Keratinocyte (primary cell): ENCODE measurements at regions not wholly inside any gene's neighbourhood (a gene's known extent, or its start where the extent isn't known, plus 50 kb on each side); places are given as distances from the start of the nearest gene placed in this dataset.

Source experiments
- DNase-seq: peaks from one replicate; pipeline ENCODE4 v3.0.0-alpha.2; 2011; ENCODE audit warnings: low read depth, missing footprints, low spot score
- FAIRE-seq: peaks from 2 replicates; lab custom pipeline; 2011; peaks lifted over from hg19 to GRCh38; lab: Jason Lieb, UNC
- H2AFZ ChIP-seq: 2 replicates; pipeline ENCODE4 v1.6.0; 2012; ENCODE audit warnings: low read length, control low read depth, inconsistent platforms; ENCODE audit not compliant: control insufficient read depth
- H3K27ac ChIP-seq: 2 replicates; pipeline ENCODE4 v1.5.1; 2011; ENCODE audit warnings: low read length; ENCODE audit not compliant: control insufficient read depth, insufficient read depth
- H3K27me3 ChIP-seq: 3 replicates; pipeline ENCODE4 v1.6.0; 2011; ENCODE audit warnings: low read length; ENCODE audit not compliant: control insufficient read depth, insufficient read depth; ENCODE audit errors: extremely low read depth
- H3K36me3 ChIP-seq, 2 experiments: 2 replicates in 1 of 2; 3 replicates in 1 of 2; pipeline ENCODE4 v1.5.1; 2011; ENCODE audit warnings: low read length in 2 of 2, mild to moderate bottlenecking in 1 of 2; ENCODE audit not compliant: control insufficient read depth in 2 of 2, insufficient read depth in 2 of 2; ENCODE audit errors: extremely low read depth in 1 of 2
- H3K4me1 ChIP-seq: 3 replicates; pipeline ENCODE4 v1.5.1; 2011; ENCODE audit warnings: low read length; ENCODE audit not compliant: control insufficient read depth, insufficient read depth; ENCODE audit errors: extremely low read depth
- H3K4me2 ChIP-seq: 3 replicates; pipeline ENCODE4 v1.6.0; 2011; ENCODE audit warnings: low read depth, low read length; ENCODE audit not compliant: control insufficient read depth, insufficient read depth; ENCODE audit errors: extremely low read depth
- H3K4me3 ChIP-seq, 3 experiments: fragments of 200-600 bp in 1 of 3; sonication (generic) in 1 of 3; 2 replicates in 2 of 3; 3 replicates in 1 of 3; pipeline ENCODE4 v1.5.1; 2011 to 2016; ENCODE audit warnings: low read length in 3 of 3, mild to moderate bottlenecking in 3 of 3, control low read depth in 2 of 3, inconsistent platforms in 1 of 3, low read depth in 1 of 3, mixed read lengths in 1 of 3, mixed run types in 1 of 3, moderate library complexity in 1 of 3; ENCODE audit not compliant: control insufficient read depth in 2 of 3, insufficient read depth in 2 of 3; ENCODE audit errors: extremely low read depth in 1 of 3
- H3K79me2 ChIP-seq: 2 replicates; pipeline ENCODE4 v1.6.0; 2012; ENCODE audit warnings: low read length; ENCODE audit not compliant: control insufficient read depth, insufficient read depth
- H3K9ac ChIP-seq: 3 replicates; pipeline ENCODE4 v1.6.0; 2011; ENCODE audit warnings: low read length; ENCODE audit not compliant: control insufficient read depth, insufficient read depth; ENCODE audit errors: extremely low read depth
- H3K9me1 ChIP-seq: 3 replicates; pipeline ENCODE4 v1.6.0; 2011; ENCODE audit warnings: low read length; ENCODE audit not compliant: control insufficient read depth, insufficient read depth; ENCODE audit errors: extremely low read depth
- H3K9me3 ChIP-seq: 2 replicates; pipeline ENCODE4 v1.5.1; 2012; ENCODE audit warnings: low read depth, low read length; ENCODE audit not compliant: control insufficient read depth
- H4K20me1 ChIP-seq: 3 replicates; pipeline ENCODE4 v1.6.0; 2011; ENCODE audit warnings: low read length; ENCODE audit not compliant: control insufficient read depth, insufficient read depth; ENCODE audit errors: extremely low read depth
- EZH2 ChIP-seq: IDR thresholded peaks from one replicate; pipeline ENCODE4 v1.6.1; 2012; ENCODE audit warnings: inconsistent platforms, mild to moderate bottlenecking, low read length, moderate library complexity
- dilution Hi-C: fragments of 300-500 bp; cut with MboI; formaldehyde crosslinking; loops from one replicate; pipeline ENCODE4 v1.7.0; 2020; ENCODE audit warnings: low sequenced_read_pairs; ENCODE audit not compliant: extremely low pct_ligation_motif_present
- TF ChIP-seq, protein P1 (sequence below), 3 experiments: IDR thresholded peaks in 1 of 3; conservative IDR thresholded peaks in 1 of 3; optimal IDR thresholded peaks in 1 of 3; 2 replicates in 2 of 3; 3 replicates in 1 of 3; pipeline versions ENCODE3 to v1.5.1; 2011; ENCODE audit warnings: low read length in 3 of 3, mild to moderate bottlenecking in 3 of 3, moderate library complexity in 2 of 3, control low read depth in 1 of 3, inconsistent platforms in 1 of 3; ENCODE audit not compliant: insufficient read depth in 2 of 3; ENCODE audit errors: extremely low read depth in 1 of 3

- H3K27me3 ChIP-seq, result no peaks in the 10 kb centered on the region
- H3K9me1 ChIP-seq, result no peaks in the 10 kb centered on the region
- dilution Hi-C loops, result no loop called here
- H4K20me1 ChIP-seq, result no peaks in the 10 kb centered on the region
- no peak for DNase-seq
- peak overlapping the region; percentile 20 for H3K4me2 ChIP-seq
- no peaks in the 10 kb centered on the region for H3K79me2 ChIP-seq
- FAIRE-seq, result peak; percentile 58
- H3K9me3 ChIP-seq, result no peaks in the 10 kb centered on the region
- H3K36me3 ChIP-seq, result no peaks in the 10 kb centered on the region
- H3K4me3 ChIP-seq, result no peak overlapping the region
- peaks cover 82% of the 10 kb centered on the region for H3K4me1 ChIP-seq
- H3K9ac ChIP-seq, result peak overlapping the region; percentile 63
- no peak for TF ChIP-seq EZH2
- TF ChIP-seq, protein P1, sequence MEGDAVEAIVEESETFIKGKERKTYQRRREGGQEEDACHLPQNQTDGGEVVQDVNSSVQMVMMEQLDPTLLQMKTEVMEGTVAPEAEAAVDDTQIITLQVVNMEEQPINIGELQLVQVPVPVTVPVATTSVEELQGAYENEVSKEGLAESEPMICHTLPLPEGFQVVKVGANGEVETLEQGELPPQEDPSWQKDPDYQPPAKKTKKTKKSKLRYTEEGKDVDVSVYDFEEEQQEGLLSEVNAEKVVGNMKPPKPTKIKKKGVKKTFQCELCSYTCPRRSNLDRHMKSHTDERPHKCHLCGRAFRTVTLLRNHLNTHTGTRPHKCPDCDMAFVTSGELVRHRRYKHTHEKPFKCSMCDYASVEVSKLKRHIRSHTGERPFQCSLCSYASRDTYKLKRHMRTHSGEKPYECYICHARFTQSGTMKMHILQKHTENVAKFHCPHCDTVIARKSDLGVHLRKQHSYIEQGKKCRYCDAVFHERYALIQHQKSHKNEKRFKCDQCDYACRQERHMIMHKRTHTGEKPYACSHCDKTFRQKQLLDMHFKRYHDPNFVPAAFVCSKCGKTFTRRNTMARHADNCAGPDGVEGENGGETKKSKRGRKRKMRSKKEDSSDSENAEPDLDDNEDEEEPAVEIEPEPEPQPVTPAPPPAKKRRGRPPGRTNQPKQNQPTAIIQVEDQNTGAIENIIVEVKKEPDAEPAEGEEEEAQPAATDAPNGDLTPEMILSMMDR (optimal IDR thresholded peaks at IDR 0.05 in 1 of 3, IDR thresholded peaks at IDR 0.05 in 1 of 3, conservative IDR thresholded peaks at IDR 0.05 in 1 of 3; ENCODE audit: extremely low read depth in 1 of 3, insufficient read depth in 2 of 3, low read length in 3 of 3), result no peak
- H2AFZ ChIP-seq, result no peak overlapping the region
- H3K27ac ChIP-seq, result peak overlapping the region; percentile 74
These were observed 191.2 kb upstream of the PREP start for GRCh38 chr6:105593805-105594671.

DNA sequence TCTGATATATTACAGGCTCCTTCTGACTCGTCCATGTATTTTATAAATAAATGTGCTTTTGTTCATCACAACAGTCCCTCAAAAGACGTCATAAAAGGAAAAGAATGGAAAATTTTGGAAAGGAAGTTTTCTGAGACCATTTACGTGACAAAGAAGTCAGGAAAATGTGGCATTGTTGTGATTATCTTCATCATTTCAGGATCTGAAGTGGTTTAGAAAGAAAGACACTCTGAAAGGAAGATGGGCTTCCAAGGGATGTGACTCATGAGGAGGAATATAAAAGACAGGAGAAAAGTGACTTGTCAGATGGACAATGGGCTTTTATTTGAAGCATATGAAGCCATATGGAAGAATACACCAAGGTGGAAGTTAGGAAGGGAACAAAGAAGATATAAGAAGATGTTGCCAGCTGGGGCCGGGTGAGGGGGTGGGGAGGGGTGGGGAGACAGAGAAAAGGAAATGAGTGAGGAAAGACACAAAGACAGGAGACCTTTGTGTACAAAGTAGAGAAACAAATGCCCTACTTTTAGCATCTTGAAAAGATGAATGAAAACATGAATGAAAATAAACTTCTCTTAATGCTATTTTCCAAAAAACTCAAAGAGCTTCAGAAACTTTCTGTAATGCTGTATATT is 190.3 kb upstream of the PREP start:
- Histone ChIP-seq H3K9me1 (no peaks in the 10 kb centered on the region), H3K4me2 (peak overlapping the region; percentile 36), H3K36me3 (no peaks in the 10 kb centered on the region), H3K4me1 (peaks cover 73% of the 10 kb centered on the region), H2AFZ (no peak overlapping the region), H3K79me2 (no peaks in the 10 kb centered on the region), H4K20me1 (no peaks in the 10 kb centered on the region), H3K27ac (peak overlapping the region; percentile 74), H3K27me3 (no peaks in the 10 kb centered on the region), H3K4me3 (peak overlapping the region in 1 of 3 experiments; percentile 19), H3K9me3 (no peaks in the 10 kb centered on the region), H3K9ac (peak overlapping the region; percentile 63)
- DNase-seq, result no peak
- dilution Hi-C loops, result no loop called here
- peak; percentile 81 for FAIRE-seq
- no peak for TF ChIP-seq EZH2
- TF ChIP-seq, protein P1 (optimal IDR thresholded peaks at IDR 0.05 in 1 of 3, IDR thresholded peaks at IDR 0.05 in 1 of 3, conservative IDR thresholded peaks at IDR 0.05 in 1 of 3; ENCODE audit: extremely low read depth in 1 of 3, insufficient read depth in 2 of 3, low read length in 3 of 3), result no peak
